GM18867 (cell line): ENCODE measurements at regions not wholly inside any gene's neighbourhood (a gene's known extent, or its start where the extent isn't known, plus 50 kb on each side); places are given as distances from the start of the nearest gene placed in this dataset.
A peak's percentile ranks its signal among the peaks of the same experiment; 100 is the strongest.

Experiments used
- ATAC-seq: cut with Tn5 transposase; IDR thresholded peaks from one replicate; pipeline ENCODE4 v1.9.1; 2021; ENCODE audit warnings: mild to moderate bottlenecking, moderate library complexity; ENCODE audit not compliant: unreplicated experiment

- ATAC-seq, result peak; percentile 69
Measured at GRCh38 chr18:22667616-22668422, 250.1 kb upstream of the CTAGE1 start.

DNA sequence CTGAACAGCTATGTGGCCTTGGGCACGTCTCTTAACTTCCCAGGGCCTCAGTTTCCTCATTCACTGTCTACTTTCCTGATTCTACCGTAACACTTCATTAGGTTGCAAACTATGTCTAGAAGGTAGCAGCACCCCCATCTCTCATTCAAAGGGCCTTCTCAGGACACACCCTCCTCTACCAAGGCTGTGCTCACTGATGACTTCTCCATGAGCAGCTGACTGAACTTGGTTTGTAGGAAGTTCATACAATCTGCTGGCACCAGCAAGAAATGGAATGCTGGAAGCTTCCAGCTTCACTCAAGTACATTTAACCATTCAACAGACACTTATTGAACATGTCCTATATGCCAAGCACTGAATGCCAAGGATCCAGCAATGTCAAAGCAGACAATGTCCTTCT, 250.8 kb upstream of the CTAGE1 start:
- peak; percentile 8 for ATAC-seq

GRCh38 chr18:22670914-22671313, 253.2 kb upstream of the CTAGE1 start:
- no peak for ATAC-seq

DNA sequence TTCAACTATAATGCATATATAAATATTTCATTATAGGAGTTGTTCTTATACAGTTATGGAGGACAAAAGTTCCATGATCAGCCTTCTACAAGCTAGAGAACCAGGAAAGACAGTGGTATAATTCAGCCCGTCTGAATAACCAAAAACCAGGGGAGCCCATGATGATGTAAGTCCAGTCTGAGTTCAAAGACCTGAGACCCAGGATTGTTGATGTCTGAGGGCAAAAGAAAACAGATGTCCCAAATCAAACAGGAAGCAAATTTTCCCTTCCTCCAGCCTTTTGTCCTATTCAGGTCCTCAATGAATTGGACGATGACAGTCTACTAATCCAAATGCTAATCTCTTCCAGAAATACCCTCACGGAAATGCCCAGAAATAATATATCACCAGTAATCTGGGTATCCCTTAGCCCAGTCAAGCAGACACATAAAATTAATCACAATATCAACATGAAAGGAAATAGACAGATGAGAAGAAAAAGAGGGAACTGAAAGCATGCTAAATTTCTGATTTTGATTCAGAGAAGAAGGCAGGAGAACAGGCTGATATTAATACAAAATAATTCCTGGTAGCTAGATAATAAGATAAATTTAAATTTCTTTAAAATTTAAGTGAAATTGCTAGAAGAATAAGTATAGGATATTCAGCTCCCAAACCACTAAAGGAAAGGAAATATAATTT, 255.6 kb upstream of the CTAGE1 start:
- ATAC-seq, result no peak

GRCh38 chr18:22674272-22674671, 256.6 kb upstream of the CTAGE1 start:
- ATAC-seq, result no peak

DNA sequence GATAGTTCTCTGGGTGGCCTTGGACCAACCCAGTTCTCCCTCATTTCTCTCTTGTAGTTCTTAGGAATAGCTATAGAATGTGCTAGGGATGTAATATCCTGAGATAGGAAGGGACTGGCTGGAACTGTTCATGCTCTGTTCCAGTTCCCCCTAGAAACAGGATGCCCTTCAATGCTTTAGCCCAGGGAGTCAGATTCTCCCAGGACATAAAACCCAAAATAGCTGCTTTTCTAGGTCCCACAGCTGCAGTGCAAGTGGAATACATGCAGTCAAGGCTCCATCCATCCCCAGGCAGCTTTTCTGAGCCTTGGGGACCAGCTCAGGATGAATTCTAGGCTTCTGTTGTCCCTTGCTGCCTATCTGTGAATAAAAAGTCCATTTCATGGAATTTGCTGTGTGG, 257.3 kb upstream of the CTAGE1 start:
- no peak for ATAC-seq

DNA sequence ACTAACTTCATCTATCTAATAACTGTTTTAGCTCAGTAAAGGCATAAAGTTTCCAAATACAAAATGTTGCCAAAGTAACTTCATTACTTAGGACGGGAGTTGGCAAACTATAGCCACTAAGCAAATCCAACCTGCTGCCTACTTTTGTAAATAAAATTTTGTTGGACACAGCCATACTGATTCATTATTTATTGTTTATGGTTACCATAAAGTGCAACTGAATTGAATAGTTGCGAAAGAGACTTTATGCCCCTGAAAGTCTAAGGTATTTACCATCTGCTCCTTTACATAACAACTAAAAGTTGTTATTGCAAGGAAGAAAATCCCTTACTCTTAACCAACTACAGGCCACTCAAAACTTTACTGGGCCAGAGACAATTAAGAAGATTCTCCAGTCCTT, 256.7 kb upstream of the RBBP8 start:
- ATAC-seq, result no peak

- ATAC-seq, result no peak
Measured at GRCh38 chr18:22678486-22678885, 254.6 kb upstream of the RBBP8 start.

DNA sequence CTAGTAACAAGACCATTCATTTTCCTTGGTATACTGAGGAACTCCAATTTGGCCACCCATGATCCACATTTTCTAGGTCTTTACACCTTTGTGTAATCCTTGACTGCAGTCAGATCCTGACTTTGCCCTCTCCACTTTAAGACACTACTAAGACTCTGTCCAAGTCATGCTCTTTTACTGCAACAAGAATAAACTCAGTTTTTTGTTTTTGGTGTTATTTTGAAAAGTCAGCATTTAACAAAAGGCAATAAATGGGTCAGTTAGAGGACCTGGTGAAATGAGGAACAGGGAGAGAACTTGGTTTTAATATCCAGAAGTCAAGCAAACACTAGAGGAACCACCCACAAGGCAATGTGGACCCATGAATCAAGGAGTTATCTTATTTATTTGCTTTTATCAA, 252.2 kb upstream of the RBBP8 start:
- ATAC-seq, result no peak

GRCh38 chr18:22681908-22682307, 251.2 kb upstream of the RBBP8 start:
- no peak for ATAC-seq

GRCh38 chr18:22682720-22683119, 250.4 kb upstream of the RBBP8 start:
- ATAC-seq, result no peak

DNA sequence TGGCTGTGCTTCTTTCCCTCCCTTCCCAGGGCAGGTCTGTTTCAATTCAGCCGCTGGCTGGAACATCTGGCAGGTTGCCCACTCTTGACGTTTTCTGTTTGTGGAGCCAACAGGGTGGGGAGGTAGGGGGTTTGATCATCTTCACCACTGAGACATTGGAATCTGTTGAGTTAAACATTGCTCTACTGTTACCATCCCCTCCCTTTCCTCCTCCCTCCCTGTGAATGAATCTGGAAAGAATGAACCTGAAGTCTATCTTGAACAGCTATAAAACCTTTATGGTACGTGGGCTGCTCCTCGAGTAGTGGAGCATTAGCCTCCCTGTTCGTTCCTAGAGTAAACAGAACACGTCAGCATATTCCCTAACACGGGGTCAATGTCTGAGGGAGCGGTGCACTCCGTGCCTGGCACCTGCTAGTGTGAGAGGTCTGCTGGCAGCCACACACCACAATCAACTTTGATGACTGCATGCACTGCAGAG, 249.9 kb upstream of the RBBP8 start:
- no peak for ATAC-seq

GRCh38 chr18:22683786-22684185, 249.3 kb upstream of the RBBP8 start:
- no peak for ATAC-seq

GRCh38 chr18:22684268-22684667, 248.9 kb upstream of the RBBP8 start:
- no peak for ATAC-seq

GRCh38 chr18:22685788-22686187, 247.3 kb upstream of the RBBP8 start:
- ATAC-seq, result no peak

DNA sequence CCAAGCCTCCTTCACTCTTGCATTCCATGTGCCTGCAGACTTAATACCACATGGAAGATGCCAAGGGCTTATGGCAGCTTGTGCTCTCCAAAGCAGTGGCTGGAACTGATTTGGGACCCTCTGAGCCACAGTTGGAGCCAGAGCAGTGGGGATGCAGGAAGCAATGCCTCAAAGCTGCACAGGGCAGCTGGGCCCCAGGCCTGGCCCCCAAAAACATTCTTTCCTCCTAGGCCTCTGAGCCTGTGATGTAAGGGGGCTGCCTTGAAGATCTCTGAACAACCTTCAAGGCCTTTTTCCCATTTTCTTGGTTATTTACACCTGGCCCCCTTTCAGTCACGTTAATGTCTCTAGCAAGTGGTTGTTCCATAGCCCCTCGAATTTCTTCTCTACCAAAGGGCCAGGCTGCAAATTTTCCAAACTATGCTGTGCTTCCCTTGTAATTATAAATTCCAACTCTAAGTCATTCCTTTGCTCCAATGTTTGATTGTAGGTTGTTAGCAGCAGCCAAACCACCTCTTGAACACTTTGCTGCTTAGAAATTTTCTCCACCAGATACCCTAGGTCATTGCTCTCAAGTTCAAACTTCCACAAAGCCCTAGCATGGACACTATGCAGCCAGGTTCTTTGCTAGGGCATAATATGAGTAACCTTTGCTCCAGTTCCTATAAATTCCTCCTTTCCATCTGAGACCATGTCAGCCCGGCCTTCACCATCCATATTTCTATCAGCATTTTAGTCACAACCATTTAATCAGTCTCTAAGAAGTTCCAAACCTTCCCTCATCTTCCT, 245.0 kb upstream of the RBBP8 start:
- no peak for ATAC-seq

DNA sequence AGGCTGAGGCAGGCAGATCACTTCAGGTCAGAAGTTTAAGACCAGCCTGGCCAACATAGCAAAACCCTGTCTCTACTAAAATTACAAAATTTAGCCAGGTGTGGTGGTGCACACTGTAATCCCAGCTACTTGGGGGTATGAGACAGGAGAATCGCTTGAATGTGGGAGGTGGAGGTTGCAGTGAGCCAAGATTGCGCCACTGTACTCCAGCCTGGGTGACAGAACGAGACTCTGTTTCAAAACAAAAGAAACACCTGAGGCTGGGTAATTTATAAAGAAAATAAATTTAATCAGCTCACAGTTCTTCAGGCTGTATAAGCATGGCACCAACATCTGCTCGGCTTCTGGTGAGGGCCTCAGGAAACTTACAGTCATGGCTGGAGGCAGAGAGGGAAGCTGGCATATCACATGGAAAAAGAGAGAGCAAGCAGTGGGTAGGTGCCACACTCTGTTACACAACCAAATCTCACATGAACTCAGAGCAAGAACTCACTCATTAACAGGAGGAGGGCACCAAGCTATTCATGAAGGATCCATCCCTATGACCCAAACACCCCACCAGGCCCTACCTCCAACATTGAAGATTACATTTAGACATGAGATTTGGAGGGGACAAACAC, 244.1 kb upstream of the RBBP8 start:
- no peak for ATAC-seq

GRCh38 chr18:22689712-22690111, 243.4 kb upstream of the RBBP8 start:
- ATAC-seq, result no peak

DNA sequence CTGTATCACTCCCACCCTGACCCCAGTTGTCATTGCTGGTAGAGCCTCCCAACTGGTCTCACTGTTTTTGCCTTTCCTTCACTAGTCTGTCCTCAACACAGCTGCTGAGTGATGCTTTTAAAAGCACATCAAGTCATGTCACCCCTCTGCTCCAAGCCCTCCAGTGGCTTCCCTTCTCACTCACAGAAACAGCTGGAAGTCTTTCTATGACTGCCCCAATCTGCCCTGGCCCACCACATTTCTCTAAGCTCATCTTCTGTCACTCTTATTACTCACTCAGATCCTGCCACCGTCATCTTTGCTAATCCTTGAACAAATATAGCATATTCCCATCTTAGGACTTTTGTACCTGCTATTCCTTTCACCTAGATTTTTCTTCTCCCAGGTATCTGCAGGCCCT, 242.6 kb upstream of the RBBP8 start:
- ATAC-seq, result no peak

DNA sequence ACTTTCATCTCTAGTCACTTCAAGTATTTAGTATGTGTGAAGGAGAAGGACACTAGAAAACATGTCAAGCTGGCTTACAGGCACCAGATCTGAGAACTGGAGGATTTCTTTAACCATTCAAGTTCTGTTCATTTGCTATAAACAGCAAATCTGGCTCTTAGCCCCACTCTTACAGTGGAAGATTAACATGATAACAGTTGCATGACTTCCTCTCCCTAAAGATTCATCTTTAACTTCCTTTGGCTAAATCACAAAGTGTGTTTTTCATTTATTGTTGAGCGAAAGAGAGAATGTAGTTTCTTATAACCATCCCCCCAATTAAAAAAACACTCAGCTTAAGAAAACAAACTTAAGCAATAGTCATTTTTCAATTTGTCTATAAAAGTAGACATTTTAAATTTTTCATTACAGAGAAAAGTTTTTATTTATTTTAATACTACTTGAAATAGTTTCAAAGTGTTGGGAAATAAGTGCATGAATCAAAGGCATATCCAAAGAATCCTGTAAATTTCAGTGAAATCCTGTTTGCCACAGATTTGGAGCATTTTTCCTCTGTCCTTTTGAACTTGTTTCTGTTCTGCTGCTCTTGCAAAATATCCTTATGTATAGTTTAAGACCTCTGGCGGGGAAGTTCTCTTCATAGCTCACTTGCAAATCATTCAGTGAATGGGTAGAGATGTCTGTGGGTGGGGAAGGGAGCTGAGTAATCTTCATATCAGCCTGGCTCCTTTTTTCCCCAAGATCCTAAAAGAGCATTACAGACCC, 241.0 kb upstream of the RBBP8 start:
- ATAC-seq, result no peak
